ENCODE measurements at regions not wholly inside any gene's neighbourhood (a gene's known extent, or its start where the extent isn't known, plus 50 kb on each side); places are given as distances from the start of the nearest gene placed in this dataset.

DNA sequence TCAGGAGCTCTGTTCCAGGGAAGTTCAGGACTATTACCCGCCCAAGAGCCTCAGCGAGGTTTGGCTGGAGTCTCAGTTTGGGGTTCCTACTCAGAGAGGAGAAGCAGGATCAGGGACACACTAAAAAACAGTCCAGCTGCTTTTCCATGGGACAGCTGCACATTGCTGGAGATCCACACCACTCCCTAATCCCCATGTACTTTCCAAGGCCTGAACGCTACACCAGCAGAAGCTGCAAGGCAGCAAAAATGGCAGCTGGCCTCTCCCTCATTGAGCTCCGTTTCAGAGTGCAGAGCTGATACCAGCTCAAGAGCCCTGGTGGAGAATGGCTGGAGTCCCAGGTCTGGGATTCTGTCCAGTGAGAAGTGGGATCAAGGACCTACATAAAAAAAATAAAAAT, 551.2 kb upstream of the PABPC5 start:
- Histone ChIP-seq H3K4me1 (replicated peaks in 1 of 4; ENCODE audit: control insufficient read depth in 3 of 4, insufficient read depth in 4 of 4, low read length in 3 of 4) (no peaks in the 10 kb centered on the region), H3K27me3 (replicated peaks in 1 of 4; ENCODE audit: control insufficient read depth in 3 of 4, extremely low read depth in 1 of 4, insufficient read depth in 3 of 4, low read length in 3 of 4) (no peaks in the 10 kb centered on the region), H3K18ac (ENCODE audit: extremely low read depth, low read length) (no peak overlapping the region), H2BK12ac (ENCODE audit: low read depth, low read length) (no peak overlapping the region), H3K9ac (replicated peaks in 1 of 4; ENCODE audit: extremely low read depth in 1 of 4, low read depth in 3 of 4, low read length in 3 of 4) (no peak overlapping the region), H3K14ac (ENCODE audit: insufficient read length) (no peak overlapping the region), H3K79me1 (ENCODE audit: low read depth, low read length) (no peaks in the 10 kb centered on the region), H2AK5ac (ENCODE audit: low read depth, low read length) (no peak overlapping the region), H3K36me3 (ENCODE audit: control insufficient read depth in 2 of 4, insufficient read depth in 4 of 4, low read length in 3 of 4) (no peaks in the 10 kb centered on the region), H3K4ac (replicated peaks; ENCODE audit: insufficient read length, low read depth, low read length) (no peak overlapping the region), H2BK20ac (ENCODE audit: low read length) (no peak overlapping the region), H4K5ac (ENCODE audit: insufficient read length, low read depth, low read length) (no peak overlapping the region), H4K8ac (ENCODE audit: extremely low read depth, insufficient read depth, low read length) (no peak overlapping the region), H4K20me1 (replicated peaks in 1 of 2; ENCODE audit: control insufficient read depth in 1 of 2, insufficient read depth in 2 of 2, low read length in 2 of 2) (no peaks in the 10 kb centered on the region), H2BK5ac (ENCODE audit: low read depth, low read length) (no peak overlapping the region), H2BK120ac (replicated peaks; ENCODE audit: low read depth, low read length) (no peak overlapping the region), H3K23me2 (ENCODE audit: low read depth, low read length) (no peaks in the 10 kb centered on the region), H3K79me2 (ENCODE audit: control insufficient read depth in 1 of 2, insufficient read depth in 2 of 2, low read length in 2 of 2) (no peaks in the 10 kb centered on the region), H3K56ac (replicated peaks; ENCODE audit: insufficient read length, low read depth, low read length) (no peak overlapping the region), H3K4me2 (ENCODE audit: insufficient read depth in 1 of 2, low read depth in 2 of 2, low read length in 2 of 2) (no peak overlapping the region), H3K4me3 (ENCODE audit: extremely low read depth in 1 of 4, insufficient read depth in 2 of 4, low read depth in 3 of 4, low read length in 4 of 4) (no peak overlapping the region), H3K23ac (ENCODE audit: insufficient read length) (no peak overlapping the region), H2AFZ (ENCODE audit: low read length) (no peak overlapping the region), H3K27ac (ENCODE audit: low read depth, low read length) (no peak overlapping the region), H2BK15ac (ENCODE audit: low read length) (no peak overlapping the region), H3K9me3 (ENCODE audit: insufficient read depth in 2 of 2, low read depth in 1 of 2, low read length in 1 of 2) (no peaks in the 10 kb centered on the region), H4K91ac (replicated peaks; ENCODE audit: insufficient read length, low read length) (no peak overlapping the region)
- DNase-seq (ENCODE audit: low read depth in 1 of 2, low spot score in 2 of 2): no peak
- ChIA-PET POLR2A (ENCODE audit: partially characterized antibody) (no interaction called here), CTCF (ENCODE audit: partially characterized antibody) (no interaction called here)
- 94% methylated on average over 4 of the region's 4 CpGs; no CpG with 5 or more reads in 1 of the 2 experiments for WGBS, 2 experiments (ENCODE audit: extremely low coverage in 1 of 2, insufficient coverage in 1 of 2, insufficient read length in 1 of 2, insufficient replicate concordance in 2 of 2, low coverage in 1 of 2, low lambda C conversion rate in 2 of 2, missing lambda C conversion rate in 1 of 2)
- no peak for FAIRE-seq
- TF ChIP-seq ASH2L (IDR thresholded peaks at IDR 0.05; ENCODE audit: low read length): no peak
- TF ChIP-seq MAFK (IDR thresholded peaks at IDR 0.05; ENCODE audit: low read depth, low read length): no peak
